HS-27A (cell line): ENCODE measurements at regions not wholly inside any gene's neighbourhood (a gene's known extent, or its start where the extent isn't known, plus 50 kb on each side); places are given as distances from the start of the nearest gene placed in this dataset.
"Not testable (repeated sequence)": the region's sequence is repeated elsewhere in the genome, so short reads cannot be mapped to it uniquely, and the experiment has no call there.

Experiments used
- DNase-seq: peaks from one replicate; pipeline ENCODE4 v3.0.0-alpha.2; 2012; ENCODE audit warnings: low read depth, missing footprints

- DNase-seq: no peak
These were observed 321.7 kb downstream of the TXNL1 start for GRCh38 chr18:56316727-56317126.

- peak; percentile 11 for DNase-seq
These were observed 323.0 kb downstream of the TXNL1 start for GRCh38 chr18:56315363-56315762.

- DNase-seq: peak; percentile 17
These were observed 324.0 kb downstream of the TXNL1 start for GRCh38 chr18:56314396-56314795.

GRCh38 chr18:56312551-56313335, 325.6 kb downstream of the TXNL1 start:
- no peak for DNase-seq

- no peak for DNase-seq
These were observed 329.3 kb downstream of the TXNL1 start for GRCh38 chr18:56309104-56309503.

- DNase-seq: no peak
These were observed 330.8 kb downstream of the TXNL1 start for GRCh38 chr18:56307354-56308170.

- no peak for DNase-seq
These were observed 331.6 kb downstream of the TXNL1 start for GRCh38 chr18:56306797-56307196.

GRCh38 chr18:56305583-56305982, 332.8 kb downstream of the TXNL1 start:
- DNase-seq: no peak

GRCh38 chr18:56302156-56302555, 336.2 kb downstream of the TXNL1 start:
- no peak for DNase-seq

- DNase-seq: no peak
These were observed 338.7 kb downstream of the TXNL1 start for GRCh38 chr18:56299740-56300139.

- DNase-seq: peak; percentile 72
These were observed 339.5 kb downstream of the TXNL1 start for GRCh38 chr18:56298935-56299334.

GRCh38 chr18:56296381-56296780, 342.0 kb downstream of the TXNL1 start:
- DNase-seq: no peak

GRCh38 chr18:56294484-56295183, 343.8 kb downstream of the TXNL1 start:
- DNase-seq: no peak

GRCh38 chr18:56291294-56291693, 347.1 kb downstream of the TXNL1 start:
- DNase-seq: no peak

- DNase-seq: no peak
These were observed 349.0 kb downstream of the TXNL1 start for GRCh38 chr18:56289381-56289780.

- no peak for DNase-seq
These were observed 351.5 kb downstream of the TXNL1 start for GRCh38 chr18:56286775-56287325.

GRCh38 chr18:56285387-56286065, 352.9 kb downstream of the TXNL1 start:
- no peak for DNase-seq

- no peak for DNase-seq
These were observed 354.1 kb downstream of the TXNL1 start for GRCh38 chr18:56284319-56284718.

- DNase-seq: no peak
These were observed 355.1 kb downstream of the TXNL1 start for GRCh38 chr18:56283316-56283715.

- DNase-seq: no peak
These were observed 355.9 kb downstream of the TXNL1 start for GRCh38 chr18:56282234-56283104.

- DNase-seq: not testable (repeated sequence)
These were observed 358.6 kb downstream of the TXNL1 start for GRCh38 chr18:56279816-56280215.
